MM.1S (cell line): ENCODE measurements at regions not wholly inside any gene's neighbourhood (a gene's known extent, or its start where the extent isn't known, plus 50 kb on each side); places are given as distances from the start of the nearest gene placed in this dataset.
"Not testable (repeated sequence)": the region's sequence is repeated elsewhere in the genome, so short reads cannot be mapped to it uniquely, and the experiment has no call there.

ENCODE experiments used
- DNase-seq: peaks from one replicate; pipeline ENCODE4 v3.0.0-alpha.2; 2015
- H2AFZ ChIP-seq: fragments of 300-600 bp; sonication (generic); 2 replicates; pipeline ENCODE4 v1.6.0; 2016; ENCODE audit warnings: antibody characterized with exemption, low read length
- H3F3A ChIP-seq: fragments of 300-600 bp; sonication (generic); 2 replicates; pipeline ENCODE4 v1.6.1; 2016; ENCODE audit warnings: mild to moderate bottlenecking, antibody characterized with exemption, low read length, moderate library complexity, mixed read lengths; ENCODE audit not compliant: insufficient read depth
- H3K27ac ChIP-seq: fragments of 300-600 bp; sonication (generic); 2 replicates; pipeline ENCODE4 v1.5.1; 2016; ENCODE audit warnings: mild to moderate bottlenecking, low read length
- H3K27me3 ChIP-seq: fragments of 300-600 bp; sonication (generic); replicated peaks from 2 replicates; pipeline ENCODE4 v1.6.0; 2016; ENCODE audit warnings: low read length; ENCODE audit not compliant: insufficient read depth
- H3K36me3 ChIP-seq: fragments of 300-600 bp; sonication (generic); replicated peaks from 2 replicates; pipeline ENCODE4 v1.6.1; 2016; ENCODE audit warnings: mild to moderate bottlenecking, low read length, mixed read lengths; ENCODE audit not compliant: insufficient read depth
- H3K4me1 ChIP-seq: fragments of 300-600 bp; sonication (generic); 2 replicates; pipeline ENCODE4 v1.6.1; 2016; ENCODE audit warnings: low read length, mixed read lengths
- H3K4me2 ChIP-seq: fragments of 300-600 bp; sonication (generic); 2 replicates; pipeline ENCODE4 v1.6.0; 2016; ENCODE audit warnings: low read depth, low read length
- H3K4me3 ChIP-seq: fragments of 300-600 bp; sonication (generic); 2 replicates; pipeline ENCODE4 v1.5.1; 2016; ENCODE audit warnings: low read length, mixed read lengths
- H3K79me2 ChIP-seq: fragments of 300-600 bp; sonication (generic); 2 replicates; pipeline ENCODE4 v1.6.1; 2016; ENCODE audit warnings: mixed run types, low read length, mixed read lengths
- H3K9ac ChIP-seq: fragments of 300-600 bp; sonication (generic); 2 replicates; pipeline ENCODE4 v1.6.1; 2016; ENCODE audit warnings: low read length, mixed read lengths
- H3K9me2 ChIP-seq: fragments of 300-600 bp; sonication (generic); replicated peaks from 2 replicates; pipeline ENCODE4 v1.6.1; 2016; ENCODE audit warnings: mild to moderate bottlenecking, low read length, mixed read lengths; ENCODE audit not compliant: insufficient read depth
- H3K9me3 ChIP-seq: fragments of 300-600 bp; sonication (generic); replicated peaks from 2 replicates; pipeline ENCODE4 v1.6.1; 2016; ENCODE audit warnings: mild to moderate bottlenecking, low read length, mixed read lengths; ENCODE audit not compliant: insufficient read depth
- H4K20me1 ChIP-seq: fragments of 300-600 bp; sonication (generic); 2 replicates; pipeline ENCODE4 v1.6.1; 2016; ENCODE audit warnings: mild to moderate bottlenecking, low read length, moderate library complexity, mixed read lengths; ENCODE audit not compliant: insufficient read depth
- CTCF ChIP-seq: fragments of 300-600 bp; sonication (generic); IDR thresholded peaks from 2 replicates; pipeline ENCODE4 v1.5.1; 2016; ENCODE audit warnings: antibody characterized with exemption, low read length, mixed read lengths
- EZH2 ChIP-seq: fragments of 300-600 bp; sonication (generic); optimal IDR thresholded peaks from 2 replicates; pipeline ENCODE3; 2017; ENCODE audit warnings: low read depth, mild to moderate bottlenecking, antibody characterized with exemption, low read length, mixed read lengths
- EZH2phosphoT487 ChIP-seq: fragments of 300-600 bp; sonication (generic); IDR thresholded peaks from 2 replicates; pipeline ENCODE4 v1.6.1; 2018; ENCODE audit warnings: antibody characterized with exemption, low read length

GRCh38 chr1:29682171-29682918 lies 446.0 kb downstream of the PTPRU start:
- no peaks in the 10 kb centered on the region for H3K9me2 ChIP-seq
- peaks cover 73% of the 10 kb centered on the region for H3K27me3 ChIP-seq
- no peak for TF ChIP-seq CTCF
- no peak for TF ChIP-seq EZH2phosphoT487
- no peak for TF ChIP-seq EZH2
- H3F3A ChIP-seq, result no peaks in the 10 kb centered on the region
- no peak overlapping the region for H3K9ac ChIP-seq
- H3K4me1 ChIP-seq, result no peaks in the 10 kb centered on the region
- no peak overlapping the region for H3K4me3 ChIP-seq
- no peaks in the 10 kb centered on the region for H4K20me1 ChIP-seq
- no peak overlapping the region for H3K27ac ChIP-seq
- no peak for DNase-seq
- H3K36me3 ChIP-seq, result no peaks in the 10 kb centered on the region
- no peak overlapping the region for H2AFZ ChIP-seq
- no peak overlapping the region for H3K4me2 ChIP-seq
- H3K9me3 ChIP-seq, result no peaks in the 10 kb centered on the region
- no peaks in the 10 kb centered on the region for H3K79me2 ChIP-seq

GRCh38 chr1:29681416-29681815 lies 445.1 kb downstream of the PTPRU start:
- H3F3A ChIP-seq, H3K9me2 ChIP-seq, H3K36me3 ChIP-seq, H3K27ac ChIP-seq, H3K9ac ChIP-seq, H3K9me3 ChIP-seq, H3K4me2 ChIP-seq, H4K20me1 ChIP-seq, H2AFZ ChIP-seq, H3K79me2 ChIP-seq, DNase-seq, H3K4me3 ChIP-seq, H3K4me1 ChIP-seq: not testable (repeated sequence)
- H3K27me3 ChIP-seq, result peaks cover 72% of the 10 kb centered on the region

GRCh38 chr1:29679828-29680558 lies 443.7 kb downstream of the PTPRU start:
- Histone ChIP-seq H3K9me3 (no peaks in the 10 kb centered on the region), H3K4me3 (no peak overlapping the region), H3K9ac (no peak overlapping the region), H3K27ac (no peak overlapping the region), H3K36me3 (no peaks in the 10 kb centered on the region), H2AFZ (no peak overlapping the region), H3K9me2 (no peaks in the 10 kb centered on the region), H3K4me1 (no peaks in the 10 kb centered on the region), H3K79me2 (no peaks in the 10 kb centered on the region), H3F3A (no peaks in the 10 kb centered on the region), H4K20me1 (no peaks in the 10 kb centered on the region), H3K4me2 (no peak overlapping the region), H3K27me3 (peaks cover 74% of the 10 kb centered on the region)
- TF ChIP-seq EZH2 (no peak), EZH2phosphoT487 (no peak)
- no peak for DNase-seq

- H4K20me1 ChIP-seq, result no peaks in the 10 kb centered on the region
- DNase-seq, result no peak
Measured at GRCh38 chr1:29679316-29679715, 443.0 kb downstream of the PTPRU start.

More at GRCh38 chr1:29679316-29679715, 443.0 kb downstream of the PTPRU start:
- Histone ChIP-seq H3K4me3 (no peak overlapping the region), H3K4me2 (no peak overlapping the region), H3K9me3 (no peaks in the 10 kb centered on the region), H3K79me2 (no peaks in the 10 kb centered on the region), H3K9ac (no peak overlapping the region), H3K27me3 (peaks cover 71% of the 10 kb centered on the region), H3K27ac (no peak overlapping the region), H3K9me2 (no peaks in the 10 kb centered on the region), H3K4me1 (no peaks in the 10 kb centered on the region), H3F3A (no peaks in the 10 kb centered on the region), H3K36me3 (no peaks in the 10 kb centered on the region), H2AFZ (no peak overlapping the region)
- no peak for TF ChIP-seq CTCF
- TF ChIP-seq EZH2phosphoT487, result no peak
- TF ChIP-seq EZH2, result no peak
